Naive thymus-derived CD4-positive, alpha-beta T cell (primary cell): ENCODE measurements at regions not wholly inside any gene's neighbourhood (a gene's known extent, or its start where the extent isn't known, plus 50 kb on each side); places are given as distances from the start of the nearest gene placed in this dataset.

Source experiments
- ATAC-seq: fragments of 150-1000 bp; cut with Tn5 transposase; 2 replicates; pipeline ENCODE4 v1.10.0; 2021; ENCODE audit warnings: mild to moderate bottlenecking, moderate library complexity
- CTCF ChIA-PET: fragments of 350-600 bp; sonication (Branson Sonifier 250); formaldehyde crosslinking; loops from one replicate; lab custom pipeline; 2021; ENCODE audit warnings: antibody characterized with exemption; lab: Charles Lee
- POLR2A ChIA-PET: fragments of 350-600 bp; sonication (Branson Sonifier 250); formaldehyde crosslinking; loops from one replicate; lab custom pipeline; 2021; ENCODE audit warnings: antibody characterized with exemption, inconsistent platforms; lab: Charles Lee
- DNase-seq, 9 donors: peaks; one replicate each; pipeline versions ENCODE4 v3.0.0 to v3.0.0-alpha.2; 2020 to 2022; ENCODE audit warnings: mixed read lengths in 1 of 9
- H3K27ac ChIP-seq: one replicate; pipeline ENCODE4 v1.7.0; 2013; ENCODE audit warnings: mild to moderate bottlenecking, low read depth, low read length, moderate library complexity
- H3K27me3 ChIP-seq, 2 donors: one replicate each; pipeline ENCODE4 v1.7.0; 2013; ENCODE audit warnings: low read length in 2 of 2, mild to moderate bottlenecking in 2 of 2, moderate library complexity in 2 of 2; ENCODE audit not compliant: control insufficient read depth in 2 of 2, insufficient read depth in 2 of 2
- H3K36me3 ChIP-seq, 3 experiments: 1 replicate in 2 of 3; 2 replicates in 1 of 3; pipeline ENCODE4 v1.7.0; 2013; ENCODE audit warnings: low read length in 3 of 3, mild to moderate bottlenecking in 3 of 3, moderate library complexity in 1 of 3; ENCODE audit not compliant: insufficient read depth in 3 of 3, control insufficient read depth in 2 of 3
- H3K4me1 ChIP-seq, 2 donors: one replicate each; pipeline ENCODE4 v1.7.0; 2013; ENCODE audit warnings: low read length in 2 of 2, mild to moderate bottlenecking in 2 of 2, moderate library complexity in 1 of 2; ENCODE audit not compliant: control insufficient read depth in 2 of 2, insufficient read depth in 2 of 2
- H3K4me3 ChIP-seq: 2 replicates; pipeline ENCODE4 v1.7.0; 2013; ENCODE audit warnings: mild to moderate bottlenecking, low read length
- H3K9me3 ChIP-seq, 3 experiments: 1 replicate in 2 of 3; 2 replicates in 1 of 3; pipeline ENCODE4 v1.7.0; 2013; ENCODE audit warnings: low read length in 3 of 3; ENCODE audit not compliant: control insufficient read depth in 2 of 3
- H3K27ac Mint-ChIP-seq, 9 donors: one replicate each; pipeline ENCODE4 v1.8.0; 2020 to 2022; ENCODE audit warnings: mixed read lengths in 9 of 9, mild to moderate bottlenecking in 8 of 9, moderate library complexity in 5 of 9, inconsistent platforms in 2 of 9
- H3K27me3 Mint-ChIP-seq, 5 donors: one replicate each; pipeline ENCODE4 v1.8.0; 2021 to 2022; ENCODE audit warnings: mixed read lengths in 5 of 5, mild to moderate bottlenecking in 1 of 5
- H3K36me3 Mint-ChIP-seq, 5 donors: one replicate each; pipeline ENCODE4 v1.8.0; 2020 to 2022; ENCODE audit warnings: mixed read lengths in 5 of 5, mild to moderate bottlenecking in 3 of 5, inconsistent platforms in 1 of 5
- H3K4me1 Mint-ChIP-seq, 7 donors: one replicate each; pipeline ENCODE4 v1.8.0; 2020 to 2022; ENCODE audit warnings: mixed read lengths in 7 of 7, mild to moderate bottlenecking in 3 of 7, inconsistent platforms in 1 of 7
- H3K4me3 Mint-ChIP-seq, 10 donors: one replicate each; pipeline ENCODE4 v1.8.0; 2020 to 2022; ENCODE audit warnings: mild to moderate bottlenecking in 10 of 10, mixed read lengths in 10 of 10, moderate library complexity in 6 of 10, inconsistent platforms in 2 of 10
- H3K9me3 Mint-ChIP-seq, 11 donors: one replicate each; pipeline ENCODE4 v1.8.0; 2020 to 2022; ENCODE audit warnings: mixed read lengths in 11 of 11, mild to moderate bottlenecking in 4 of 11, inconsistent platforms in 1 of 11, moderate library complexity in 1 of 11
- intact Hi-C, 2 donors: fragments of 100-400 bp; cut with micrococcal nuclease; formaldehyde crosslinking; loops; one replicate each; pipeline ENCODE4 v1.15.1; 2023

DNA sequence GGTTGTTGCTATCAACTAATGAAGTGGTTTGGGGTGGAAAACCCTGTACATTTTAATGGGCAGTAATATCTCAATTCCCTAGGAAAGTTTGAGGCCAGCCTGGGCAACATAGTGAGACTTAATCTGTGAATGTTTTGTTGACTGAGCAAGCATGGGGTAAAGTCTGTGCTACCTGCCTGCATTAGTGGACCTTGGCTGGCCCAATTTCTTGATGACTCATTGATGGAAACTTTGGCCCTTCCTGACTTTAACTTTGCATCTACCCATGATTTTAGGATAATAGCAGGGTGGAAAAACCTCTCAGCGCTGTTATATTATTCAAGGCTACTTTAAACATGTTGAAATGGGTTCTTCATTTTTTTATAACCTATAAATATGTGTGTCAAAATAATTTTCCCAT is 389.4 kb upstream of the RORB start:
- no peaks in the 10 kb centered on the region for H3K27me3 Mint-ChIP-seq
- DNase-seq = no peak
- H3K9me3 ChIP-seq = no peaks in the 10 kb centered on the region
- intact Hi-C loops = no loop called here
- H3K4me3 ChIP-seq = no peak overlapping the region
- no peaks in the 10 kb centered on the region for H3K36me3 ChIP-seq
- H3K36me3 Mint-ChIP-seq = no peaks in the 10 kb centered on the region
- ATAC-seq = no peak
- H3K4me1 ChIP-seq = no peaks in the 10 kb centered on the region
- H3K27ac ChIP-seq = no peak overlapping the region
- no peaks in the 10 kb centered on the region for H3K4me1 Mint-ChIP-seq
- ChIA-PET POLR2A (no interaction called here), CTCF (no interaction called here)
- H3K9me3 Mint-ChIP-seq = peaks cover 0 to 10% (median under 1%) of the 10 kb centered on the region in 11 donors
- H3K27me3 ChIP-seq = no peaks in the 10 kb centered on the region
- no peak overlapping the region for H3K4me3 Mint-ChIP-seq
- H3K27ac Mint-ChIP-seq = no peak overlapping the region

DNA sequence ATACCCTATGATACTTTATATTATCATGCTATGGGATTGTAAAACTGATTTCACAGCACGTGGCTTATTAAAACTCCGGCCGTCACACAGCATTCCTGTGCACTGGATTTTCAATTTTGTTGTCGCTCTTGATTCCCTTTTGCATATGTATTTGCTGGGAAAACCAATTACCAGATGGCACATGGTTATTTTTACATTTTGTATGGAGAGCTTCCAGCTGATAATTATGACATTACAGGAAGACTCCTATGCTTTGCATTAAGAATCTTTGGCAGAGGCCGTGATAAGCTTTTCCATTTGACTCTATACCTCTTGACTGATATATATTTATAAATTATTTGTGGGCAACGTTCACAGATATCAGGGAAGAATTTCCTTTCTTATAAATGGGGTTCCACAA is 381.2 kb upstream of the RORB start:
- no peak overlapping the region for H3K4me3 Mint-ChIP-seq
- peaks cover 0 to 2% (median 0%) of the 10 kb centered on the region in 7 donors for H3K4me1 Mint-ChIP-seq

DNA sequence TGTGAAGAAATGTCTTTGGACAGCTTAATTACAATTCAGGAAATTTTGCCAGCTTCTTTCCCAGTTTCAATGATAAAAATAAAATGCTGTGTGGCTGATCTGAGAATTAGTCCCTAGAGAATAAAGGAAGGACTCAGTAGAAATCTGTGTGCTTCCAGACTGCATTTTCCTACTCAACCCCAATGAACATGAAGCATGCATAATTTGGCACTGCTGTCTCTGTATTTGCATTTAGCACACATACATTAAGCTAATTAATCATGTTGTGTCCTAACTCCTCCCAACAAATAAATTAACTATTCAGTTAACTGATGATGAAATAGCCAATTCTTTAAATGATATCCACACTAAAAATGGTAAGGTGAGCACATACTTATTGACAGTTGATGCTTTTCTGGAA is 380.0 kb upstream of the RORB start:
- ATAC-seq = no peak
- Histone ChIP-seq H3K4me1 (no peaks in the 10 kb centered on the region), H3K36me3 (no peaks in the 10 kb centered on the region), H3K4me3 (no peak overlapping the region), H3K27ac (no peak overlapping the region), H3K27me3 (no peaks in the 10 kb centered on the region), H3K9me3 (no peaks in the 10 kb centered on the region)
- Mint-ChIP-seq H3K36me3 (no peaks in the 10 kb centered on the region), H3K4me1 (peaks cover 0 to 5% (median 0%) of the 10 kb centered on the region in 7 donors), H3K4me3 (no peak overlapping the region), H3K9me3 (peaks cover 0 to 9% (median 4%) of the 10 kb centered on the region in 11 donors), H3K27me3 (no peaks in the 10 kb centered on the region), H3K27ac (no peak overlapping the region)
- DNase-seq = no peak
- ChIA-PET CTCF (no interaction called here), POLR2A (no interaction called here)
- intact Hi-C loops = no loop called here

More for the DNA sequence above, 381.2 kb upstream of the RORB start:
- Histone ChIP-seq H3K36me3 (no peaks in the 10 kb centered on the region), H3K27me3 (no peaks in the 10 kb centered on the region), H3K4me1 (no peaks in the 10 kb centered on the region), H3K27ac (no peak overlapping the region), H3K4me3 (no peak overlapping the region), H3K9me3 (no peaks in the 10 kb centered on the region)
- Mint-ChIP-seq H3K27me3 (no peaks in the 10 kb centered on the region), H3K27ac (no peak overlapping the region), H3K9me3 (peaks cover 0 to 7% (median 0%) of the 10 kb centered on the region in 11 donors), H3K36me3 (no peaks in the 10 kb centered on the region)
- ChIA-PET CTCF (no interaction called here), POLR2A (no interaction called here)
- intact Hi-C loops = no loop called here
- no peak for ATAC-seq
- DNase-seq = no peak

DNA sequence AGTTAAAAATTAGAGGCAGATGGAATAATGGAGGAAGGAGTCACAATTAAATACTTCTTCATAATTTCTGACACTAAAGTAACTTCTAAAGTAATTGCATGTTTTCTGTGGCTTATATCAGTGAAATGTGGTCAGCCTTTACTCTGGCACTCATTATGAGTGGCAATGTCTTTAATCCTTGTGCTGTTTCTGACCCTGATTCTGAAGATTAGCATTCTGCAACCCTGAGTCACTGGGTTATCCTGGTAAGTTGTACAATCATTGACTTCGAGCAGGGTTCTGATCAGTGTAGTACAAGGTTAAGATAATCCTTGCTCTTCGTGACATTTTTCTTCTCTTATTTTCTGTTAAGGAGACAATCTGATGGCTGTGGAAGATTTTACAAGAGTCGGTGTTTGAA is 379.4 kb upstream of the RORB start:
- Mint-ChIP-seq H3K4me3 (no peak overlapping the region), H3K9me3 (peaks cover 0 to 13% (median 4%) of the 10 kb centered on the region in 11 donors), H3K4me1 (peaks cover 0 to 9% (median 0%) of the 10 kb centered on the region in 7 donors), H3K27me3 (no peaks in the 10 kb centered on the region), H3K27ac (no peak overlapping the region), H3K36me3 (no peaks in the 10 kb centered on the region)
- Histone ChIP-seq H3K27ac (no peak overlapping the region), H3K4me1 (no peaks in the 10 kb centered on the region), H3K4me3 (no peak overlapping the region), H3K36me3 (no peaks in the 10 kb centered on the region), H3K9me3 (no peaks in the 10 kb centered on the region), H3K27me3 (no peaks in the 10 kb centered on the region)
- DNase-seq (no peak), ATAC-seq (no peak)
- intact Hi-C loops = no loop called here
- ChIA-PET CTCF (no interaction called here), POLR2A (no interaction called here)

DNA sequence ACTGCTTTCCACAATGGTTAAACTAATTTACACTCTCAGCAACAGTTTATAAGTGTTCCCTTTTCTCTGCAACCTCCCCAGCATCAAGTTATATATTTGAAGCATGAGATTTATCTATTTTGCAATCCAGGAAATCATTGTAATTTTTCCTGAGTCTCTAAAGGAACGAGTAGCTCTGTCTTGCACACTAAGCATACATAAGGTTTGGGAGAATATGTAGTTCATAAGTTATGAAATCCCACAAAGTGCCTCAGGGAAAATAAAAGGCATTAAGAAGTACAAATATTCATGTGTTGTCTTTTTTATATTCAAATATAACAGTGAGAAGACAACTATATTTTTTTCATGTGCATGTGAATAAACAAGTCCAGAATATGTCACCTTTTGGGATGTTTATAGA is 377.1 kb upstream of the RORB start:
- no peaks in the 10 kb centered on the region for H3K27me3 Mint-ChIP-seq
- no peak overlapping the region for H3K27ac Mint-ChIP-seq
- DNase-seq = no peak
- Histone ChIP-seq H3K27me3 (no peaks in the 10 kb centered on the region), H3K9me3 (no peaks in the 10 kb centered on the region), H3K4me3 (no peak overlapping the region), H3K4me1 (no peaks in the 10 kb centered on the region), H3K27ac (no peak overlapping the region), H3K36me3 (no peaks in the 10 kb centered on the region)
- ChIA-PET CTCF (no interaction called here), POLR2A (no interaction called here)
- H3K4me3 Mint-ChIP-seq = no peak overlapping the region
- peaks cover 0 to 10% (median 0%) of the 10 kb centered on the region in 7 donors for H3K4me1 Mint-ChIP-seq
- H3K36me3 Mint-ChIP-seq = no peaks in the 10 kb centered on the region
- ATAC-seq = no peak
- intact Hi-C loops = loop anchor here in 1 of 2 donors (10.0 kb wide), 1 partner anchor 255 kb away; no protein-coding TSS in a partner anchor
- H3K9me3 Mint-ChIP-seq = peaks cover 0 to 14% (median 3%) of the 10 kb centered on the region in 11 donors

DNA sequence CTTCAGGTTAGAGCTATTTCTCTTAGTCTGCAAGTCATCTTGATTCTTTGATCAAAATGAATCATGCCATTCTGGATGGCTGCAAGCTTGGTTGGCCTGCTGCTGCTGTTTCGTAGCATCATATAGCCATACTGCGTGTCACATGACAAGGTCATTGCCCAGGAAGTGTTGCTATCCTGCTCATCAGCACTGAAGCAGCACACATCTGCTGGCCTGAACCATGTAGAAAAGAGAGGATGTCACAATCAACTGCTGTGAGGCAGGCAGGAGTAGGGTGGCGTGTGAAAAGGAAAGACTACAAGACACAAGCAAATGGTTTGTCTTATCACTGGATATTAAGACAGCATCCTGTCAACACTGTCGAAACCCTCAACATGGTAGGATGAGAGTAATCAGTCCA is 376.7 kb upstream of the RORB start:
- H3K27ac Mint-ChIP-seq = no peak overlapping the region
- H3K4me1 ChIP-seq = no peaks in the 10 kb centered on the region
- DNase-seq = no peak
- H3K9me3 ChIP-seq = no peaks in the 10 kb centered on the region
- POLR2A ChIA-PET = no interaction called here
- H3K36me3 ChIP-seq = no peaks in the 10 kb centered on the region
- CTCF ChIA-PET = no interaction called here
- H3K4me3 Mint-ChIP-seq = no peak overlapping the region
- H3K4me1 Mint-ChIP-seq = peaks cover 0 to 10% (median 0%) of the 10 kb centered on the region in 7 donors
- no peaks in the 10 kb centered on the region for H3K36me3 Mint-ChIP-seq
- intact Hi-C loops = loop anchor here in 1 of 2 donors (10.0 kb wide), 1 partner anchor 254 kb away; no protein-coding TSS in a partner anchor
- peaks cover 0 to 14% (median 3%) of the 10 kb centered on the region in 11 donors for H3K9me3 Mint-ChIP-seq
- no peak overlapping the region for H3K27ac ChIP-seq
- no peaks in the 10 kb centered on the region for H3K27me3 Mint-ChIP-seq
- no peaks in the 10 kb centered on the region for H3K27me3 ChIP-seq
- no peak overlapping the region for H3K4me3 ChIP-seq
- no peak for ATAC-seq

DNA sequence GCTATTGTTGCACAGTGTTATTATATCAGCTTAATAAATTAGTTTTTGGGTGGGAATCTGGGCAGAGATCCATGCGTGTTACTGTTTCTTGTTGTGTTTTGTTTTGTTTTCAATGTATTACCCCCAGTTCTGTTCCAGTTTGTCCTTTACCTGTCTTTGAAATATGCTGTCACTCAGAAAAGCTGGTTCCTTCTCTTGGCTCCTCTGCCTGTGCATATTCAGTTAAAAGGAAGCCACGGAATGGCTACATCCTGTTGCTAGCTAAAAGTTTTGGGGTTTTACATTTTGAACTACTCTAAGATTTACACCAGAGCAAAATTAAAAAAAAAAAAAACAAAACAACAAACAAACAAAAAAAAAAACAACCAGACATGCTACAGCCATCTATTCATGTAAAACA is 374.9 kb upstream of the RORB start:
- CTCF ChIA-PET = no interaction called here
- Histone ChIP-seq H3K27ac (no peak overlapping the region), H3K9me3 (no peaks in the 10 kb centered on the region), H3K4me3 (no peak overlapping the region), H3K27me3 (no peaks in the 10 kb centered on the region), H3K36me3 (no peaks in the 10 kb centered on the region), H3K4me1 (no peaks in the 10 kb centered on the region)
- H3K36me3 Mint-ChIP-seq = no peaks in the 10 kb centered on the region
- no peak for DNase-seq
- H3K4me3 Mint-ChIP-seq = no peak overlapping the region
- ATAC-seq = no peak
- H3K27ac Mint-ChIP-seq = no peak overlapping the region
- peaks cover 0 to 10% (median 0%) of the 10 kb centered on the region in 7 donors for H3K4me1 Mint-ChIP-seq
- peaks cover 0 to 14% (median 3%) of the 10 kb centered on the region in 11 donors for H3K9me3 Mint-ChIP-seq
- intact Hi-C loops = loop anchor here in 1 of 2 donors (10.0 kb wide), 1 partner anchor 253 kb away; no protein-coding TSS in a partner anchor
- POLR2A ChIA-PET = no interaction called here
- no peaks in the 10 kb centered on the region for H3K27me3 Mint-ChIP-seq
